Activated T-helper 9 cell treated with anti-CD3 and anti-CD28 coated beads, Interleukin-2, amount 50 U/mL, for 16 hours (primary cell): ENCODE measurements at regions not wholly inside any gene's neighbourhood (a gene's known extent, or its start where the extent isn't known, plus 50 kb on each side); places are given as distances from the start of the nearest gene placed in this dataset.
"Not testable (repeated sequence)": the region's sequence is repeated elsewhere in the genome, so short reads cannot be mapped to it uniquely, and the experiment has no call there.

ENCODE experiments used
- DNase-seq: peaks from one replicate; pipeline ENCODE4 v3.0.0-alpha.2; 2020; ENCODE audit warnings: low read depth

DNA sequence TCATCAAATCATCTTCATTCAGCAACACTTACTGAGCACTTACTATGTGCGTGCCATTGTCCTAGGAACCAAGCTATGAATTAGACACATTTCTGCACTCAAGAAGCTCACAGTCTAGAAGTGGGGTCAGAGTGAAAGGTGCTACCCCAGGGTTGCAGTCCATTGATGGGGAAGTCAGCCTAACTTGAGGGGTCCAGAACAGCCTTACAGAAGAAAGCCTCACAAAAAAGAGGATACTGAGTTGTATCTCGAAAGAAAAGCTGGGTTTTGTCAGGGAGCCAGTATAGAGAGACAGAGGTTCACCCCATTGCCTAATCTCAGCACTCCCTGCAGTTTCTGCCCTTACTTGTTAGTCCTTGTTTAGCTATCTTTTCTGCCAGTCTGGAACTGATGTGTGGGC is 153.1 kb upstream of the JUN start:
- DNase-seq, result no peak

DNA sequence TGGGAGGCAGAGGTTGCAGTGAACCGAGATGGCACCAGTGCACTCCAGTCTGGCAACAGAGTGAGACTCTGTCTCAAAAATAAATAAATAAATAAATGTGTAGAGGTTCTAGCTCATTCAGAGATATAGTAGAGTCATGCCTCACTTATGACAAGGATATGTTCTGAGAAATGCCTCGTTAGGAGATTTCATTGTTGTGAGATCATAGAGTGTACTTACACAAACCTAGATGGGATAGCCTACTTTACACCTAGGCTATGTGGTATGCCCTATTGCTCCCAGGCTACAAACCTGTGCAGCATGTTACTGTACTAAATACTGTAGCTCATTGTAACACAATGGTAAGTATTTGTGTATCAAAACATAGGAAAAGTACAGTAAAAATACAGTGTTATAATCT is 155.3 kb upstream of the JUN start:
- DNase-seq, result no peak

DNA sequence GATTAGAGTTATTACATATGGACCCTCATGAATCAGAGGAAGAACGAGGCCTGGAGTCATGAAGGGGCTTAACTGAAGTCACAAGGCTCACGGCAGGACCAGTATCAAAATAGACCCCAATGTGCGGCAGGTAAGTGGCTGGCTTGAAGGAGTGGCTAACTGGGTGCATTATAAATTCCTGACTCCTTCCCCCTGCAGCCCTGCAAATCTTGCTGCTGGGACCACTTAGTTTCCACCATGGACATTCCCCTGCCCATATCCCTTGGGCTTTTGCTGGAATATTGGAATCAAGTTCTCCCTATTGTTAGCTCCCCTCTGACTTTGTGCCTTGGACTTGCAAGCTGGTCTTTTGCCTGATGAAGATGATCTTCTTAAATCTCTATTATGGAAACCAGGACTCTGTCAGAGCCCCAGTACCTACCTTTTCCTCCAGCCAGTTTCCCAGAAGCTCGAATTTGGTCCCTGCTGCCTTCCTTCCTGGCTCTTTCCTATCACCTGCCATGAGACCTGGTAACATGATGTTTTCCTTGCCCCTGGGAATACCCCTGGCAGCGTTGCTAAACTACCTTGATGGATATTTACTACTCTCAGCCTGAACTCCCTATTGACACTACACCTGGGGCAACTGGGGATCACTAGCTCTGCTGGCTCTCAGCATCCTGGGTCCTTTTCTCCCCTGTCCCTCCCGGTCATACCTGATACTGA is 156.0 kb upstream of the JUN start:
- DNase-seq, result no peak

DNA sequence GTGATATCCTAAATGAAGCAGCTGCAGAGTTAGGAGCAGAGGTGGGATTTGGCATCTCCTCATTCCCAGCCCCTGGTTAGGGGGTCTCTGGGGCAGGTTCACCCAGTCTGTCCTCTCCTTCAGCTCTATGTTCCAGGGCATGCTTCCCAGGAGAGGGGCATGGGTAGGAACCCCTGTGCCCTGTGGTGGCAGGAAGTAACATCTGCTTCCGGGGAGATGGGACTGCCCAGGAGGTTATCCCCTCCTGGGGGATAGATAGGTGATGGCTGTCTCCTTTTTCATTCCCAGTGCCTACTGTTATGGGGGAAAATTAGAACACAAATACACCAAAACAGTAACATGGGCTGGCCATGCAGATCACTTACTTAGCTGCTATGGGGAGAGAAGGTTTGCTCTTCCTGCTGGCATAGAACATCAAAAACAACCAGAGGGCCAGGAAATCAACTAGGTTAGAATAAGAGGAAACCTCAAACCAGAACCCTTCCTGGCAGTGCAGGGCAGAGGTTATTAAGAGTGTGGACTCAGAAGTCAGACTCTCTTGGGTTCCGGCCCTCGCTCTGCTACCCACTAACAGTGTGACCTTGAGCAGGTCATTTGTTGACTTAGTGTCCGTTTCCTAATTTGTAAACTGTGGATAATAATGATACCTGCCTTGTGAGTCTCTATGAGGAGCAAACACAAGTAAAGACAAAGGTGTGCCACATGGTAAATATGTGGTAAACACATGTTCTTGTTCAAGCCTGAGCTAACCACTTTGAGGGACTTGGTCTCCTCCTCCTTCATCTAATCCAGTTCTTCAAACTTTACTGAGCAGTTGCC is 157.8 kb upstream of the JUN start:
- DNase-seq, result no peak

DNA sequence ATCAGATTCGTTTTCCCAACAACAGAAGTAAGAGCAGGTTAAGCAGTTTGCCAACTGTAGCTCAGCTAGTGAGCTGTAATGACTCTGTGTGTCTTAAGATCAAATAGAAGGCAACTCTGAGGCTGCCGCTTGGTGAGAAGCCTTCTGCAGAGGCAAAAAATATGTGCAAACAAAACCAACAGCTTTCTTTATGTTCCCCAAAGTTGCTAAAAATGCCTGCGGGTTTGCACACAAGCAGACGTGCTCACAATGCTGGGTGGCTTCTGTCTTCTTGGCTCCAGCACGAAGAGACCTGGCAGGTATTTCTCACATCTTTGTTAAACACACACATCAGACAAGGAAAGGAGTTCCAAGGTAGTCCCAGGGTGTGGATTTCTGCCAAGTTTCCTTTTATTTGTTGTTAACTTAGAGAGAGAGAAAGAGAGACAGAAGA is 158.9 kb upstream of the JUN start:
- DNase-seq, result no peak

GRCh38 chr1:58943776-58944175 is 159.9 kb upstream of the JUN start:
- DNase-seq, result no peak

GRCh38 chr1:58944439-58944838 is 160.6 kb upstream of the JUN start:
- DNase-seq, result no peak

DNA sequence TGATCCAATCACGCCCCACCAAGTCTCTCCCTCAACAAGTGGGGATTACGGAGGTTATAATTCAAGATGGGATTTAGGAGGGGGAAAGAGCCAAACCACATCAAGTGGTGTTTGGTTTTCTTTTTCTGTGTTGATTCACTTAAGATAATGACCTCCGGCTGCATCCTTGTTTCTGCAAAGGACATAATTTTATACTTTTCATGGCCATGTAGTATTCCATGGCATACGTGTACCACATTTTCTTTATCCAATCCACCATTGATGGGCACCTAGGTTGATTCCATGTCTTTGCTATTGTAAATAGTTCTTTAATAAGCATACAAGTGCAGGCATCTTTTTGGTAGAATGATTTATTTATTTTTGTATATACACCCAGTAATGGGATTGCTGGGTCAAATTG is 162.5 kb upstream of the JUN start:
- DNase-seq, result no peak

DNA sequence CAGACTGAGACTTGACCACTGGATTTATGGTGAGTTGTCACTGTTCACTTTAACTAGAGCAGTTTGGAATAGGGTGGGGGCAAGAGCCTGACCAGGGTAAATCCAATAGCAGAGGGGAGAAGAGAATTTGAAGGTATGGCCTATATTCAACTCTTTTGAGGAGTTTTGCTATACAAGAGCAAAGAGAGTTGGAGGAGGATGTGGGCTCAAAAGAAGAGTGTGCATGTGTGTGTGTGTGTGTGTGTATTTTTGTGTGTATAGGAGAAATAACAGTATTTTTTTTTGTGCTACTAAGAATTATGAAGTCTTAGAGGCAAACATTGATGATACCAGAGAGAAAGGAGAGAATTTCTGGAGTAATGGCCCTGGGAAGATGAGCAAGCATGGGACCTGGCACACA is 164.8 kb upstream of the JUN start:
- no peak for DNase-seq

GRCh38 chr1:58949551-58950220 is 165.8 kb upstream of the JUN start:
- no peak for DNase-seq

- DNase-seq, result no peak
Observed at GRCh38 chr1:58950897-58951296, 167.1 kb upstream of the JUN start.

- DNase-seq, result not testable (repeated sequence)
Observed at GRCh38 chr1:58953951-58954350, 170.1 kb upstream of the JUN start.

GRCh38 chr1:58963287-58963686 is 179.4 kb upstream of the JUN start:
- not testable (repeated sequence) for DNase-seq

GRCh38 chr1:58964428-58964827 is 180.6 kb upstream of the JUN start:
- DNase-seq, result no peak

- no peak for DNase-seq
Observed at GRCh38 chr1:58964880-58965279, 181.0 kb upstream of the JUN start.

- no peak for DNase-seq
Observed at GRCh38 chr1:58966103-58966916, 182.5 kb upstream of the JUN start.

DNA sequence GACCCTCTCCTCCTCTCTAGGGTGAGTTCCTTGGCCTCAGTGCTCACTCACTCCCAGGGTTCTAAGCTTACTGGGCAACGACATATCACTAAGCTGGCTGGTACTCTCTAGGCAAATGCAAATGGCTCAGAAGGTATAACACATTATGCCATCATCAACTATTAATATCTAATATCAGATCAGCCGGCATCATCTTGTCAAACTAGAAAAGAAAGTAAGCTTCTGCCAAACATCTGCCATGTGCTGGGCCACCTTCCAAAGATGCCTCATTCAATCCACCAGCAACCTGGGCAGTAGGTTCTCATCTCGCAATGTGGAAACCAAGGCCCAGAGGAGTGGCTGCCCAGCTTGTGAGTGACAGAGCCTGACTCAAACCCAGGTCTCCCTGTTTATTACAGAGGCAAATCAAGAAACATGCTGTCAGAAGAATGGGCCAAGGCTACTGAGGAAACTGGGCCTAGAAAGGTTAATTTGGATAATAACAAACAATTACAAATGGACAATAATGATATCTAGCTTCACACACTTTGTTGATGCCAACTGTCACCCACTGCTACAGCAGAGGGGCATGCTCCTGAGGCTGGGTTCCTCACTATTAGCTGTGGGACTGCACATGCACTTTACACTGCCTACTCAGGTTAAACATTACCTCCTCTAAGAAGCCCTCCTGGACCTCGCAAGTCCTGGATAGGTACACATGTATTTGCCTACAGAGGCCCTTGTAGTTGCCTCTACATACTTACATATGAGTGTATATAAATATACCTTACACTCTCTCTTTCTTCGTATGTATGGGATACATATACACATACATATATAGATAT is 183.3 kb upstream of the JUN start:
- no peak for DNase-seq

GRCh38 chr1:58968360-58968952 is 184.6 kb upstream of the JUN start:
- no peak for DNase-seq

- not testable (repeated sequence) for DNase-seq
Observed at GRCh38 chr1:58969176-58969575, 185.3 kb upstream of the JUN start.

DNA sequence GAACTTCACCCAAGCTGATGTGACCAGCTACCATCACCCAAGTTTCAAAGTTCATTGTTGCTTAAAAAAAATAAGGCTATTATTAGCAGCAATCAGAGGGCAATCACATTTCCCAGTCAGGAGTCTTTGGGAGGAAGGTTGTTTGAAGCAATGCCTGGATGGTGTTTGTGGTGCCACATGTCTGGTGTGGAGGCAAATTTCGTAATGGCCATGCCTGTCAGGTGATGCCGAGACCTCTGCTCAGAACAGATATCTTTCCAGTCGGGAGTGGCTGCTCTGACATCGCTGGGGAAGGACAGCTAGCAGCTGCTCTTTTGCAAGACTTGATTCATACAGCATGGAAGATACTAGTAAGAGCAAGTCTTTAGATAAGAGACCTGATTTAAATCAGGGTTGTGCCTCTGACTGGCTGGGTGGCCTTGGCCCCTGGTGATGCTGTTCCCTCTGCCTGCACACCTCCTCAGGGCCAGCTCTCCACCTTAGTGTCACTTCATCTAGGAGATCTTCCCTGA is 187.8 kb upstream of the JUN start:
- DNase-seq, result no peak

- no peak for DNase-seq
Observed at GRCh38 chr1:58975888-58976287, 192.0 kb upstream of the JUN start.
